Neural progenitor cell (in vitro differentiated cells): ENCODE measurements at regions not wholly inside any gene's neighbourhood (a gene's known extent, or its start where the extent isn't known, plus 50 kb on each side); places are given as distances from the start of the nearest gene placed in this dataset.

Source experiments
- DNase-seq: peaks from one replicate; pipeline ENCODE4 v3.0.0-alpha.2; 2016; ENCODE audit warnings: low spot score
- H2AFZ ChIP-seq: fragments of 200-600 bp; sonication (generic); replicated peaks from 2 replicates; pipeline ENCODE4 v1.6.1; 2016; ENCODE audit warnings: antibody characterized with exemption
- H3F3A ChIP-seq: fragments of 200-600 bp; sonication (generic); 2 replicates; pipeline ENCODE4 v1.6.1; 2016; ENCODE audit warnings: antibody characterized with exemption, low read depth
- H3K27ac ChIP-seq: fragments of 200-600 bp; sonication (generic); 2 replicates; pipeline ENCODE4 v1.5.1; 2016; ENCODE audit warnings: mild to moderate bottlenecking
- H3K27me3 ChIP-seq: fragments of 200-600 bp; sonication (generic); 2 replicates; pipeline ENCODE4 v1.6.1; 2016; ENCODE audit warnings: mild to moderate bottlenecking, moderate library complexity
- H3K36me3 ChIP-seq: fragments of 200-600 bp; sonication (generic); 2 replicates; pipeline ENCODE4 v1.5.1; 2016
- H3K4me1 ChIP-seq: fragments of 200-600 bp; sonication (generic); 2 replicates; pipeline ENCODE4 v1.6.1; 2016; ENCODE audit warnings: mixed run types
- H3K4me2 ChIP-seq: fragments of 200-600 bp; sonication (generic); 2 replicates; pipeline ENCODE4 v1.6.1; 2016
- H3K4me3 ChIP-seq: fragments of 200-600 bp; sonication (generic); 2 replicates; pipeline ENCODE4 v1.5.1; 2016
- H3K79me2 ChIP-seq: fragments of 200-600 bp; sonication (generic); 2 replicates; pipeline ENCODE4 v1.6.1; 2016; ENCODE audit warnings: low read depth
- H3K9ac ChIP-seq: fragments of 200-600 bp; sonication (generic); 2 replicates; pipeline ENCODE4 v1.6.1; 2016
- H3K9me3 ChIP-seq: fragments of 200-600 bp; sonication (generic); 2 replicates; pipeline ENCODE4 v1.5.1; 2016; ENCODE audit warnings: low read depth
- H4K20me1 ChIP-seq: fragments of 200-600 bp; sonication (generic); 2 replicates; pipeline ENCODE4 v1.6.1; 2016; ENCODE audit warnings: low read depth
- H3K27ac Mint-ChIP-seq: 3 replicates; pipeline ENCODE4 v1.8.0; 2021; ENCODE audit warnings: mixed read lengths
- H3K27me3 Mint-ChIP-seq: 2 replicates; pipeline ENCODE4 v1.8.0; 2022; ENCODE audit warnings: low read depth, mild to moderate bottlenecking, inconsistent platforms, moderate library complexity, mixed read lengths; ENCODE audit not compliant: insufficient read depth
- H3K36me3 Mint-ChIP-seq: 3 replicates; pipeline ENCODE4 v1.8.0; 2021; ENCODE audit warnings: mixed read lengths
- H3K4me1 Mint-ChIP-seq: 3 replicates; pipeline ENCODE4 v1.8.0; 2021; ENCODE audit warnings: mixed read lengths
- H3K4me3 Mint-ChIP-seq: 3 replicates; pipeline ENCODE4 v1.8.0; 2021; ENCODE audit warnings: mild to moderate bottlenecking, moderate library complexity, mixed read lengths
- H3K9me3 Mint-ChIP-seq: 3 replicates; pipeline ENCODE4 v1.8.0; 2020; ENCODE audit warnings: mixed read lengths
- EZH2 ChIP-seq: fragments of 200-600 bp; sonication (generic); IDR thresholded peaks from 2 replicates; pipeline ENCODE4 v1.6.1; 2017; ENCODE audit warnings: antibody characterized with exemption, mild to moderate bottlenecking, moderate library complexity
- EZH2phosphoT487 ChIP-seq: fragments of 200-600 bp; sonication (generic); IDR thresholded peaks from 2 replicates; pipeline ENCODE4 v1.6.1; 2017; ENCODE audit warnings: antibody characterized with exemption
- TF ChIP-seq, protein P1 (sequence below): fragments of 200-600 bp; sonication (generic); IDR thresholded peaks from 2 replicates; pipeline ENCODE4 v1.5.1; 2017; ENCODE audit warnings: antibody characterized with exemption, mild to moderate bottlenecking

DNA sequence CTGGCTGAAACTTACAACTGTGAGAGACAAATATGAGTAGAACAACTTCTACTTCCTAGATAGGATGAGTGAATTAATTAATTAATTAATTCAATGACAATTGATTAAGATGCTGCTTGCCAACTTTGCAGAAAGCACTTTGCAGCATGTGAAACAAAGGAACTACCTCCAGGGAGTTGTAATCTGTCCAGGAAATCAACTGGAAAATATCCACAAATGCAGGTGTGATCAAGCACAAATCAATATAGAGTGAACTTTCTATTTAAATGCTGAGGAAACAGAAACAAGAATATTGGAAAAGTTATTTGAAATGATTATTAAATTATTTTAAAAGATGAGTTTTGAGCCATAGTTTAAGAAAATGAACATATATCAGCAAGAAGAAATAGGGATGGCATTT is 163.9 kb upstream of the ARID2 start:
- Histone ChIP-seq H4K20me1 (no peaks in the 10 kb centered on the region), H3K9ac (no peak overlapping the region), H3K4me2 (no peak overlapping the region), H3K27ac (no peak overlapping the region), H3K79me2 (no peaks in the 10 kb centered on the region), H3K4me1 (peaks cover 5% of the 10 kb centered on the region), H2AFZ (no peak overlapping the region), H3K27me3 (no peaks in the 10 kb centered on the region), H3F3A (no peaks in the 10 kb centered on the region), H3K36me3 (no peaks in the 10 kb centered on the region), H3K9me3 (no peaks in the 10 kb centered on the region), H3K4me3 (no peak overlapping the region)
- H3K4me3 Mint-ChIP-seq: no peak overlapping the region
- H3K9me3 Mint-ChIP-seq: no peaks in the 10 kb centered on the region
- no peak for DNase-seq
- H3K27ac Mint-ChIP-seq: no peak overlapping the region
- no peaks in the 10 kb centered on the region for H3K36me3 Mint-ChIP-seq
- TF ChIP-seq, protein P1, sequence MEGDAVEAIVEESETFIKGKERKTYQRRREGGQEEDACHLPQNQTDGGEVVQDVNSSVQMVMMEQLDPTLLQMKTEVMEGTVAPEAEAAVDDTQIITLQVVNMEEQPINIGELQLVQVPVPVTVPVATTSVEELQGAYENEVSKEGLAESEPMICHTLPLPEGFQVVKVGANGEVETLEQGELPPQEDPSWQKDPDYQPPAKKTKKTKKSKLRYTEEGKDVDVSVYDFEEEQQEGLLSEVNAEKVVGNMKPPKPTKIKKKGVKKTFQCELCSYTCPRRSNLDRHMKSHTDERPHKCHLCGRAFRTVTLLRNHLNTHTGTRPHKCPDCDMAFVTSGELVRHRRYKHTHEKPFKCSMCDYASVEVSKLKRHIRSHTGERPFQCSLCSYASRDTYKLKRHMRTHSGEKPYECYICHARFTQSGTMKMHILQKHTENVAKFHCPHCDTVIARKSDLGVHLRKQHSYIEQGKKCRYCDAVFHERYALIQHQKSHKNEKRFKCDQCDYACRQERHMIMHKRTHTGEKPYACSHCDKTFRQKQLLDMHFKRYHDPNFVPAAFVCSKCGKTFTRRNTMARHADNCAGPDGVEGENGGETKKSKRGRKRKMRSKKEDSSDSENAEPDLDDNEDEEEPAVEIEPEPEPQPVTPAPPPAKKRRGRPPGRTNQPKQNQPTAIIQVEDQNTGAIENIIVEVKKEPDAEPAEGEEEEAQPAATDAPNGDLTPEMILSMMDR: no peak
- TF ChIP-seq EZH2 (no peak), EZH2phosphoT487 (no peak)
- H3K4me1 Mint-ChIP-seq: peaks cover 20% of the 10 kb centered on the region
- H3K27me3 Mint-ChIP-seq: peaks cover 4% of the 10 kb centered on the region

DNA sequence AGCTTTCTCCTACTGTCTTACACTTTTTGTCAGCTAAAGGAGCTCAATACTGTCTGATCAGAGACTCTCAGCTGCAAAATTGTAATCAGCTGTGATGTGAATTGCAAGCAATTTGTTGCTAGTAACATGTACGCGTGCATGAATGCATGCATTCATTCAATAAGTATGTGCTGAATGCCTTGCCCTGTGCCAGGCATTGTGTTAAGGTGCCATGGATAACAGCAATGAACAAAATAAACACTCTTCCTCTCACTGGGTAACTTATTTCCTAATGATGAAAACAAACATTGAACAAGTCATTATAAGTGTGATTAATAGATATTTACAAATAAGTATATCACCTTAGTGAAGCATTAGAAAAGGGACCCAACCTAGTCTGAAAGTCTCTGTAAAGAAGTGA is 163.2 kb upstream of the ARID2 start:
- Histone ChIP-seq H3K4me2 (no peak overlapping the region), H3K9ac (no peak overlapping the region), H3K4me3 (no peak overlapping the region), H3K4me1 (peaks cover 5% of the 10 kb centered on the region), H4K20me1 (no peaks in the 10 kb centered on the region), H3F3A (no peaks in the 10 kb centered on the region), H3K27me3 (no peaks in the 10 kb centered on the region), H3K79me2 (no peaks in the 10 kb centered on the region), H3K9me3 (no peaks in the 10 kb centered on the region), H2AFZ (no peak overlapping the region), H3K36me3 (no peaks in the 10 kb centered on the region), H3K27ac (no peak overlapping the region)
- peaks cover 20% of the 10 kb centered on the region for H3K4me1 Mint-ChIP-seq
- H3K27ac Mint-ChIP-seq: no peak overlapping the region
- H3K36me3 Mint-ChIP-seq: no peaks in the 10 kb centered on the region
- no peak overlapping the region for H3K4me3 Mint-ChIP-seq
- H3K27me3 Mint-ChIP-seq: peaks cover 4% of the 10 kb centered on the region
- no peak for TF ChIP-seq EZH2
- TF ChIP-seq, protein P1: no peak
- TF ChIP-seq EZH2phosphoT487: no peak
- DNase-seq: no peak
- no peaks in the 10 kb centered on the region for H3K9me3 Mint-ChIP-seq

DNA sequence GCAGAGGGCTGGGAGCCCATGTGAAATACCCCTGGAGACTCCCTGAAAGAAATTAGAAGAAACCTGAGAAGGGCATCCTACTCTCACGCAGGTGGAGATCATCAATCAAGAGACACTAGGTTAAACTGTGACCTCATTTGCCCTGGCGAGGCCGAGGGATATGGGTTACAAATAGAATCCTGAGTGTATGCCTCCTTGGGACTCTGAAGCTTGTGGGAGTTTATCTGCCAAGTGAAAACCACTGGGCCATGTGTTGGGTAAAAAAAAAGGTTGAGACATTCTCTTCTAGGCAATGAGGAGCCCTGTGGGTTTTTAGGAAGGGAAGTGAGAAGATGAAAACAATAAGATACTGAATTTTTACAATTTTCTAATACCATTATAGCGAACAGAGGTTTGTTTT is 160.7 kb upstream of the ARID2 start:
- H3K9ac ChIP-seq: no peak overlapping the region
- no peak for DNase-seq
- no peak overlapping the region for H3K4me2 ChIP-seq
- no peaks in the 10 kb centered on the region for H3K27me3 ChIP-seq
- Mint-ChIP-seq H3K4me3 (no peak overlapping the region), H3K27me3 (peaks cover 4% of the 10 kb centered on the region), H3K27ac (no peak overlapping the region), H3K4me1 (peaks cover 20% of the 10 kb centered on the region), H3K36me3 (no peaks in the 10 kb centered on the region), H3K9me3 (no peaks in the 10 kb centered on the region)
- H3K4me3 ChIP-seq: no peak overlapping the region
- no peaks in the 10 kb centered on the region for H3K36me3 ChIP-seq
- no peaks in the 10 kb centered on the region for H3K79me2 ChIP-seq
- peaks cover 5% of the 10 kb centered on the region for H3K4me1 ChIP-seq
- no peak overlapping the region for H3K27ac ChIP-seq
- no peaks in the 10 kb centered on the region for H4K20me1 ChIP-seq
- no peak overlapping the region for H2AFZ ChIP-seq
- no peaks in the 10 kb centered on the region for H3F3A ChIP-seq
- TF ChIP-seq EZH2phosphoT487: no peak
- TF ChIP-seq, protein P1: no peak
- TF ChIP-seq EZH2: no peak
- no peaks in the 10 kb centered on the region for H3K9me3 ChIP-seq

DNA sequence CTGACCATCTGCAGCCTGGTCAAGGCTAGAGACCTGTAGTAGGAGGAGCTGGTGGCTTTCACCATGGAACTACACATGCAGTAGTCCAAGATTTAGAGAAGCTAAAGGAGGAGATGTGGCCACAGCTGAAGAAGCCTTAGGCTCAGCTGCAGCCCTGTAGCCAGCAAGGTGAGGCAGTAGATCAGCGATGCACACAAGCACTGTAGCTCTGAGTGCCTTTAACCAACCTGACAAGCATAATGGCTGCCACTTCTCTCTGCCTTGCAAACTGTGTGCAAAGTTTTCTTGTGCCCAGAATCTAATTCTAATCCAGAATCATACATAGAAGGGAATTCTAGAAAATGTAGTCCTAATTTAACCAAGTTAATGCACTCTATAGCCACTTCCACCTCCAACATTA is 159.0 kb upstream of the ARID2 start:
- no peaks in the 10 kb centered on the region for H3K36me3 ChIP-seq
- no peaks in the 10 kb centered on the region for H4K20me1 ChIP-seq
- H3K36me3 Mint-ChIP-seq: no peaks in the 10 kb centered on the region
- H3K9me3 Mint-ChIP-seq: no peaks in the 10 kb centered on the region
- no peak for DNase-seq
- H3K4me3 ChIP-seq: no peak overlapping the region
- no peaks in the 10 kb centered on the region for H3F3A ChIP-seq
- peaks cover 4% of the 10 kb centered on the region for H3K27me3 Mint-ChIP-seq
- no peak overlapping the region for H3K27ac Mint-ChIP-seq
- H3K4me3 Mint-ChIP-seq: no peak overlapping the region
- H3K79me2 ChIP-seq: no peaks in the 10 kb centered on the region
- peaks cover 5% of the 10 kb centered on the region for H3K4me1 ChIP-seq
- no peaks in the 10 kb centered on the region for H3K9me3 ChIP-seq
- H3K4me1 Mint-ChIP-seq: peaks cover 20% of the 10 kb centered on the region
- TF ChIP-seq, protein P1: no peak
- no peak for TF ChIP-seq EZH2phosphoT487
- no peak for TF ChIP-seq EZH2
- no peak overlapping the region for H3K9ac ChIP-seq
- no peaks in the 10 kb centered on the region for H3K27me3 ChIP-seq
- H3K4me2 ChIP-seq: no peak overlapping the region
- H3K27ac ChIP-seq: no peak overlapping the region
- no peak overlapping the region for H2AFZ ChIP-seq
